ENCODE measurements at regions not wholly inside any gene's neighbourhood (a gene's known extent, or its start where the extent isn't known, plus 50 kb on each side); places are given as distances from the start of the nearest gene placed in this dataset.

DNA sequence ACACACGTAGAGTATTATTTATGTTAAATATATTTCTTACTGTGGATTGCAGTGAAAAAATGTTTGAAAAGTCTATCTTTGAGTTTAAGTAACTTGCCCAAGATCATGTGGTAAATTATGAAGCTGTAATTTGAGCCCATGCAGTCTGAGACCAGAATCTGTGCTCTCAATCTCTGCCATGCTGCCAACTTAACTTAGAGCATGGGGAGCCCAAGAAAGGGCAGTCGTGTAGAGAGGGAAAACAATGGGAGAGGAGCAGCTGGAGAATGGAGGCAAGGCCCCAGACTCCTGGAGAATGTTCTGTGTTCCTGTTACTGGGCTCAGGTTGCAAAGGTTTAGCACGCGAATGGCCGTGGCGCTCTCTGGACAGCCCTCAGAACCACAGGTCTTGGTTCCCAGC is 311.6 kb upstream of the RASGRP1 start:
- Mint-ChIP-seq H3K27me3 (no peaks in the 10 kb centered on the region), H3K4me1 (no peaks in the 10 kb centered on the region), H3K36me3 (no peaks in the 10 kb centered on the region), H3K27ac (no peak overlapping the region), H3K9me3 (peaks cover 0 to 5% of the 10 kb centered on the region in 2 donors), H3K4me3 (no peak overlapping the region)
- DNase-seq (no peak), ATAC-seq (replicated peaks) (no peak)

DNA sequence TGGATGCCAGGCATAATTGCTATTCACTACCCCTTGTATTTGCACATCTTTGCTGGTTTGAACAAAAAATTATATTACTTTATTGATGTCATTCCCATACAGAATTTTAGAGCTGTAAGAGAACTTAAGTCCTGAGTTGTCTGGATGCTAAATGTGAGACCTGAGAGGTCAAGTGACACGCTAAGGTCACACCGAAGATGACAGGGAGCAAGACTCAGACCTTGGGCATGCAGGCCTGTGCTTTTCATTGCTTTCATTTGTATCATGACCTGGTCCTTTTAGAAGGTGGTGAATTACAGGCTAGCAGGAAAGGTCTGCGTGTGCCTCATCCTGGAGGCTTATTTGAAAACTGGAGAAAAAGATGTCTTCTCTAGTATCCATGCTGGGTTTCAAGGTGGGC is 312.0 kb upstream of the RASGRP1 start:
- no peak overlapping the region for H3K27ac Mint-ChIP-seq
- no peaks in the 10 kb centered on the region for H3K27me3 Mint-ChIP-seq
- DNase-seq (no peak), ATAC-seq (replicated peaks) (no peak)
- no peaks in the 10 kb centered on the region for H3K4me1 Mint-ChIP-seq
- no peaks in the 10 kb centered on the region for H3K36me3 Mint-ChIP-seq
- no peak overlapping the region for H3K4me3 Mint-ChIP-seq
- peaks cover 0 to 4% of the 10 kb centered on the region in 2 donors for H3K9me3 Mint-ChIP-seq

DNA sequence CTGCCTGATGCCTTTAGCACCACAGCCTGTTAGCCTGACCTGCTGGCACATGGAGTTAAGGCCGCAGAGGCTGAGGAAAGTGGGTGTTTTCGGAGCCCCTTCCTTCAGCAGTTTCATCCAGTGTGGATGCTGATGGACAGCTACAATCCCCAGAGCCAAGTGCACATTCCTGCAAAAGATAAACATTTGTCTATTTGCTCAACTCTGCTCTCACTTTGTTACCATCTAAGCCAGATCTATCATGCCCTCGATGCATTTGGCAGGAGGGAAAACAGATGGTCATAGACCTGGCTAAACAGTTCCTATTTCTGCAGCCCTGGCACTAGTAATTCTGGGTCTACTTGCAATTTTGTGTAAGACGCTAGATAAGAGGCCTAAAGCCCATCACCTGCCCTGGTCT is 312.9 kb upstream of the RASGRP1 start:
- ATAC-seq (replicated peaks) (no peak), DNase-seq (no peak)
- H3K9me3 Mint-ChIP-seq = no peaks in the 10 kb centered on the region
- no peaks in the 10 kb centered on the region for H3K27me3 Mint-ChIP-seq
- H3K27ac Mint-ChIP-seq = no peak overlapping the region
- no peaks in the 10 kb centered on the region for H3K4me1 Mint-ChIP-seq
- no peaks in the 10 kb centered on the region for H3K36me3 Mint-ChIP-seq
- H3K4me3 Mint-ChIP-seq = no peak overlapping the region

DNA sequence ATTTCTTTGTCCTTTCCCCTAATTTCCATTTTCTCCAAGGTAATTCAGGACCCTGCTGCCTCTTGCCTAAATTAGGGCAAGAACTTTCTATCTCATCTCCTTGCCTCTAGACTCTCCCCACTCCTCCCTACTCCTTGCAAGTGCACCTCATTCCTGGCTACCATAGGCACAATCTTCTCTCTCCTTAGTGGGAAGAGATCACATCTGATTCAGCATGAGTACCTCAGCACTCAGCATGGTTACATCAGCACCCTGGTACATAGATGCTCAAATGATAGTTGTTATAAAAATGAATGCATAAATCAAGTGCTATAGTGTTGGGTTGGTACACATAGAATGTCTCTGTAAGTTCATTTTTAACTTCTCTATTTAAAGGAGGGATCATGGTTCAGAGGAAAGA is 313.4 kb upstream of the RASGRP1 start:
- H3K9me3 Mint-ChIP-seq = no peaks in the 10 kb centered on the region
- H3K4me1 Mint-ChIP-seq = no peaks in the 10 kb centered on the region
- no peak overlapping the region for H3K4me3 Mint-ChIP-seq
- no peak overlapping the region for H3K27ac Mint-ChIP-seq
- no peaks in the 10 kb centered on the region for H3K36me3 Mint-ChIP-seq
- H3K27me3 Mint-ChIP-seq = no peaks in the 10 kb centered on the region
- DNase-seq = no peak
- ATAC-seq (replicated peaks) = no peak

DNA sequence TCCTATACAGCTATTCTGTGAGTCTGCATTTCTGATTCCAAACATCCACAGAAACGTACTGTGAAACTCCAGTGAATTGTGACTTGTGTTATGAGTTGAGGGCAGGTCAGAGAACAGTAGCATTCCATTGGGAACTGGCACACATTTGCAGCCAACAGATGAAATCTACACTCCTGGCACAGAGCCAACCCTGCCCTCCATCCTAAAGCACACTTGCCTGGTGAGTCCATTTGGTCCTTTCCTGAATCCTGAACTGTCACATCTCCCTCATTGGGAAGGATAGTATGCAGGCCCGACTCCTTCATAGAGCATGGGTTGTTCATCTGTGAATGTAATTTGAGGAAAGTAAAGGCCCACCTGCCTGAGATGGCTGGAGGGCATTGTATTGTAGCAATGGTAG is 314.3 kb upstream of the RASGRP1 start:
- Mint-ChIP-seq H3K9me3 (no peaks in the 10 kb centered on the region), H3K27ac (no peak overlapping the region), H3K36me3 (no peaks in the 10 kb centered on the region), H3K27me3 (no peaks in the 10 kb centered on the region), H3K4me1 (no peaks in the 10 kb centered on the region), H3K4me3 (no peak overlapping the region)
- DNase-seq (no peak), ATAC-seq (replicated peaks) (no peak)

DNA sequence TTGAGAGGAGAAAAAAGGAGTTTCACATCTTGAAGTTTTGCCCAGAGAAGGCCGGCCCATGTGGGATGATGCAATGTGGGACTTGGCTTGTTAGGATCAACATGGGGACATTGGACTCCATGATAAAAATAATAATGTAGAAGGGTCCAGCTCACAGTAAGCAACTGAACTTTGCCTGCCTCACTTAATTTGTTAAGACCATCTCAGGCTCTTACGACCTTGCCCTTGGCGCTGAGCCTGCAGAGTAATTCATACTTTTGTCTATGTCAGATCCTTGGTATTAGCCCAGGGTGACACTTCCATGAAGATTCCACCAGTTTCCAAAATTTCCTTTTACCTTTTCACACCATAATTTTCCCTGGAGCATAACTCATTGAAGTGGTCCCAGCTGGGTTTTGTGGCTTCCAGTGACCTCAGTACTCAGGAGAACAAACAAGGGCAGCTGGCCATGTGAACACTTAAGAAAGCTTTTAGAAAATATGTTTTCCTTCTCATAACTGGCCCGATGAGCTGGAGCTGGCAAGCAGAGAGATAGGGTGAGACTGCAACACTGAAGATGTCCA is 315.4 kb upstream of the RASGRP1 start:
- H3K27me3 Mint-ChIP-seq = peaks cover 0 to 4% of the 10 kb centered on the region in 2 donors
- H3K4me1 Mint-ChIP-seq = no peaks in the 10 kb centered on the region
- H3K27ac Mint-ChIP-seq = no peak overlapping the region
- ATAC-seq (replicated peaks) (no peak), DNase-seq (no peak)
- no peaks in the 10 kb centered on the region for H3K36me3 Mint-ChIP-seq
- H3K4me3 Mint-ChIP-seq = no peak overlapping the region
- no peaks in the 10 kb centered on the region for H3K9me3 Mint-ChIP-seq

DNA sequence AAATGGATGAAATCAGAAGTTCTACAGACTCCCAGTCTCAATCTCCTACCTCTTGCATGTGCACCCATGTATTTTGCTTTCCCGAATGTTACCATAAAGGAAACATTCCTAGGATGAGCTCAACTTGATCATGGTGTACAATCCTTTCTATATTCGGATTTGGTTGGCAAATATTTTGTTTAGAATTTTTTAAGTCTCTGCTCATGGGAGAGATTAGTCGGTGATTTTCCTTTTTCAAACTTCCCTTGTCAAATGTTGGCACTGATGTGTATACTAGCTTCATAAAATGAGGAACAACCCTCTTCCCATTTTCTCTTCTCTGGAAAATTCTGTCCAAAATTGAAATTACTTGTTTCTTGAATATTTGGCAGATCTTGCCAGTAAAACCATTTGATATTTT is 317.6 kb upstream of the RASGRP1 start:
- no peak for DNase-seq
- no peaks in the 10 kb centered on the region for H3K9me3 Mint-ChIP-seq
- no peak for ATAC-seq (replicated peaks)
- H3K36me3 Mint-ChIP-seq = no peaks in the 10 kb centered on the region
- no peak overlapping the region for H3K27ac Mint-ChIP-seq
- H3K4me3 Mint-ChIP-seq = no peak overlapping the region
- H3K4me1 Mint-ChIP-seq = no peaks in the 10 kb centered on the region
- peaks cover 0 to 4% of the 10 kb centered on the region in 2 donors for H3K27me3 Mint-ChIP-seq

DNA sequence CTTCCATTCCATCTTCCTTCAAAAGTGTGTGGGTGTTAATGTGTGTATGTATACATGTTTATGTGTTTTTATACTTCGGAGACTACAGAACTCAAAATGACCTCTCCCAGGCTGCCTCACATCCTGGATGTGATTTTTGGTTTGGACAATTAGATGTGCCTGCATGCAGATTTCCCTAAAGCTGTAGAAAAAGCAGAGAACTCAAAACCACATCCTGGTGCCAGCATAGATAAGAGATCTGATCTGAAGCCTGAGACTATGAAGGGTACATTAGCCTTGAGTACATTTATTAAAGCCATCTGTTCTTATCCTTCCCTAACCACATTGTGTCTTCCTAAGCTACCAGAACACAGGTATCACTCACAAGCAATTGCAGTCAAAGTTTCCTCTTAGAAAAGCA is 319.4 kb upstream of the RASGRP1 start:
- no peak for ATAC-seq (replicated peaks)
- H3K27ac Mint-ChIP-seq = no peak overlapping the region
- peaks cover 0 to 4% of the 10 kb centered on the region in 2 donors for H3K27me3 Mint-ChIP-seq
- DNase-seq = no peak
- no peak overlapping the region for H3K4me3 Mint-ChIP-seq
- no peaks in the 10 kb centered on the region for H3K36me3 Mint-ChIP-seq
- no peaks in the 10 kb centered on the region for H3K9me3 Mint-ChIP-seq
- no peaks in the 10 kb centered on the region for H3K4me1 Mint-ChIP-seq

DNA sequence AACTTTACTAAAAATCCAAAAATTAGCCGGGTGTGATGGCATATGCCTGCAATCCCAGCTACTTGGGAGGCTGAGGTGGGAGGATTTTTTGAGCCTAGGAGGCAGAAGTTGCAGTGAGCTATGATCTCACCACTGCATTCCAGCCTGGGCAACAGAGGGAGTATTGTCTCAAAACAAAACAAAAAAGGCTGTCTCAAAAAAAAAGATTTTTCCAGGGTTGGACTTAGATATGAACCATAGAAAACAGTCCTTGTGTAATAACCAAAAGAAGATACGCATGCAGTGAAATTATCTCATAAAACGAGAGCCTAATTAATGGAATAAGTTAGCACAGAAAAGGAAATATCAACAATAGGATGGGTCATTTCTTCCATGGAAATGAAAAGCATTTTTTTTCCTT is 320.4 kb upstream of the RASGRP1 start:
- H3K4me3 Mint-ChIP-seq = no peak overlapping the region
- H3K9me3 Mint-ChIP-seq = no peaks in the 10 kb centered on the region
- H3K36me3 Mint-ChIP-seq = no peaks in the 10 kb centered on the region
- DNase-seq = no peak
- peaks cover 0 to 4% of the 10 kb centered on the region in 2 donors for H3K27me3 Mint-ChIP-seq
- H3K4me1 Mint-ChIP-seq = no peaks in the 10 kb centered on the region
- H3K27ac Mint-ChIP-seq = no peak overlapping the region
- no peak for ATAC-seq (replicated peaks)

DNA sequence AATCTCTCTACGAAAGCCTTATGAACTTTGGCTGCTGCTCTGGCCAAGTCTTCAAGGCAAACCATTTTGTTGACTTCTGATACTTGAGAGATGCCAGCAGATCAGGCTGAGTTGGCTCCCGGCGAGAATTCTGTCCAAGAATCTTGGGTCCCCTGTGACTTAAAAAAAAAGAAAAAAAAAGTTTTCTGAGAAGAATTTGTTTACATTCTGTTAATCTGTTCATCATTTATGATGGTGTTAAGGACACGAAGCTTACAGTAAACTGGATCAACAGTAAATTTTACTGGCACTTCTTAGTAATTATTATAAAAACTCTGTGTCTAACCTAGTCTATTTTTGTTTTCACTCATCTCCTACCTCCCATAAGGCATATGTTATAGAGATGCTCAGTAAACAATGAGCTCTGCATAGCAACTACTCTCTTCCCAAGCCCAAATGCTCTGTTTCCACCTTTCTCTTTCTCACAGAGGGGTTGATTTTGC is 320.9 kb upstream of the RASGRP1 start:
- H3K4me1 Mint-ChIP-seq = no peaks in the 10 kb centered on the region
- DNase-seq (no peak), ATAC-seq (replicated peaks) (no peak)
- H3K27ac Mint-ChIP-seq = no peak overlapping the region
- H3K4me3 Mint-ChIP-seq = no peak overlapping the region
- H3K9me3 Mint-ChIP-seq = no peaks in the 10 kb centered on the region
- peaks cover under 1 to 4% of the 10 kb centered on the region in 2 donors for H3K27me3 Mint-ChIP-seq
- no peaks in the 10 kb centered on the region for H3K36me3 Mint-ChIP-seq

DNA sequence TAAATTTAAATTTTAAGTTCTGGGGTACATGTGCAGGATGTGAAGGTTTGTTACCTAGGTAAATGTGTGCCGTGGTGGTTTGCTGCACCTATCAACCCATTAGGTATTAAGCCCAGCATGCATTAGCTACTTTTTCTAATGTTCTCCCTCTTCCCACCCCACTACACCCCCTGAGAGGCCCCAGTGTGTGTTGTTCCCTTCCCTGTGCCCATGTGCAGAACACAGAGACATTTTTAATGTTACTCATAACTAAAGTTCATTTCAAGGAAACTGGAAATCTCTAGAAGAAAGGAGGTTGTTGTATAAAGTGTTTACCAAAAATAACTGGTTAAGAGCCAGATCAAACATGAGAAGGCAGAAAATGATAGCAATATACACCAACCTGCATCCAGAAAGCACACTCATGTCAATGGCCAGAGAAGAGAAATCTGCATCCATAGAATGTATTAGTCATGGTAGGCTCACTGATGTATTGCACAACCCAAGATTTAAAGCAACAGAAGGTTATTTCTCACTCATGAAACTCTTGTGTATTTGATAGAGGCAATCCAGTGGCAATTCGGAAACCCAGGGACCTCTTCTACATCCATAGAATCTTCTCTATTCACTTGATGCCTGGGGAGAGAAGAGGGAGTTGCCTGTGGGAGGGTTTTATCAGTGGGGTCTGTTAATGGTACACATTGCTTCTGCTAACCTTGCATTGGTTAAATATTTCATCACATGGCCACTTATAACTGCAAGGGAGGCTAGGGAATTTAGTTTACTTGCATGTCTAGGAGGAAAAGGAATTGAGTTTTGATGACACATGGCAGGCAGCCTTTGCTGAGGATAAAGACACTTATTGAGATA is 321.9 kb upstream of the RASGRP1 start:
- no peak for ATAC-seq (replicated peaks)
- H3K27me3 Mint-ChIP-seq = peaks cover 4 to 7% of the 10 kb centered on the region in 2 donors
- no peak overlapping the region for H3K27ac Mint-ChIP-seq
- no peak overlapping the region for H3K4me3 Mint-ChIP-seq
- no peak for DNase-seq
- no peaks in the 10 kb centered on the region for H3K4me1 Mint-ChIP-seq
- no peaks in the 10 kb centered on the region for H3K36me3 Mint-ChIP-seq
- no peaks in the 10 kb centered on the region for H3K9me3 Mint-ChIP-seq

DNA sequence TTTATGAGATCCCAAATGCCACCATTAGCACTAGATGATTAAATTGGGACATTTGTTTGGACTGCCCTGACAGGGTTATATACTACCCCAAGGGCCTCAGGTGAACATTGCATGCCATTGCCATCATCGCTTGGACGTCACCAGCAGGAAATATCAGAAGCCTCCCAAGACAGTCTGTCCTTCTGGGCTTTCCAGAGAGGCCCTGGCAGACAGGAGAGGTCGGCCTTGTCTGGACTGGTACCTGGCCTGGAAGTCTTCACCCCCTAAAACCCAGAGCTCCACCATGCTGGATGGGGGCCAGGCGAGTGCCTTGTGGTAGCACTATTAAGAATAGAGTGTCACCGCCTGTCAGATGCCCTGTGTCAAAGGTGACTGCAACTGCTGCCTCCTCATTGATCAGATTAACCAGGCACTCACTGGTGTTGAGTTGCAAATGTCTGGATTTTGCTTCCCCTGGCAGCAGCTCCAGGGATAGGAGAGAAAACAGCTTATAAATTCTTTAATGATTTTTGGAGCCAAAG is 324.1 kb upstream of the RASGRP1 start:
- H3K4me1 Mint-ChIP-seq = no peaks in the 10 kb centered on the region
- DNase-seq (no peak), ATAC-seq (replicated peaks) (no peak)
- no peaks in the 10 kb centered on the region for H3K36me3 Mint-ChIP-seq
- H3K9me3 Mint-ChIP-seq = peaks cover 0 to 1% of the 10 kb centered on the region in 2 donors
- H3K27ac Mint-ChIP-seq = no peak overlapping the region
- no peak overlapping the region for H3K4me3 Mint-ChIP-seq
- peaks cover 4 to 7% of the 10 kb centered on the region in 2 donors for H3K27me3 Mint-ChIP-seq

DNA sequence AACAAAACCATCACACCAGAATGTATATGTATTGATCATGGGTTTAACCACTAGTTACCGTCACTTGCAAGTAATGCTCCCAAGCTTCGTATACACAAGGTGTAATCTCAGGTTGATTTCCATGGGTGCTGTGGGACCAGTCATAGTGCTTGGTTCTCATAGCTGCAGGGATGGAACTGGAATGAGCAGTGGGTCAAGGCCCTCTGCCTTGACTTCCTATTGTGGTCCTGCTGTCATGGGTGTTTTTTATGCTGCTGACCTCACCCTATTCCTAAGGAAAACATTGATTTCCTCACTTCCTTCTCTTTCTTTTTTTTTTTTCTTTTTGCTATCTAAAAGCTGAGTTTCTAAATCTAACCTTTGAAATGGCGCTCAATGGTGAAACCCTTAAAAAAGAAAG is 325.6 kb upstream of the RASGRP1 start:
- ATAC-seq (replicated peaks) = no peak
- H3K4me1 Mint-ChIP-seq = no peaks in the 10 kb centered on the region
- H3K27me3 Mint-ChIP-seq = peaks cover 0 to 7% of the 10 kb centered on the region in 2 donors
- H3K4me3 Mint-ChIP-seq = no peak overlapping the region
- peaks cover 0 to 1% of the 10 kb centered on the region in 2 donors for H3K9me3 Mint-ChIP-seq
- H3K36me3 Mint-ChIP-seq = no peaks in the 10 kb centered on the region
- DNase-seq = no peak
- H3K27ac Mint-ChIP-seq = no peak overlapping the region

DNA sequence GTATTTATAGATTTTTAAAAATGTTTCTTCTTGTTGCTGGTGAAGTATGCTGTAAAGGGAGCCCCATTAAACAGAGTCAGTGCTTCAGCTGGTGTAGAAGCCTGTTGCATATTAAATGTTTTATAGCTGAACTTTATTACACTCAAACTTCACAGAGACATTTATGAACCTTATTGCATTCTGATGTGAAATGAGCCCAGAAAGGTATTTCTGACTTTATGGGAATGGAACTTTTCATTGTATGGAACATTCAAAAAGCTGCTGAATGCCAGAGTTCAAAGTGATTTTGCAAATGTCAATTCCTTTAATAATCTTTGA is 329.3 kb upstream of the RASGRP1 start:
- Mint-ChIP-seq H3K4me3 (no peak overlapping the region), H3K36me3 (no peaks in the 10 kb centered on the region), H3K9me3 (peaks cover 0 to 1% of the 10 kb centered on the region in 2 donors), H3K4me1 (no peaks in the 10 kb centered on the region), H3K27me3 (peaks cover 0 to 7% of the 10 kb centered on the region in 2 donors), H3K27ac (no peak overlapping the region)
- DNase-seq (no peak), ATAC-seq (replicated peaks) (no peak)

DNA sequence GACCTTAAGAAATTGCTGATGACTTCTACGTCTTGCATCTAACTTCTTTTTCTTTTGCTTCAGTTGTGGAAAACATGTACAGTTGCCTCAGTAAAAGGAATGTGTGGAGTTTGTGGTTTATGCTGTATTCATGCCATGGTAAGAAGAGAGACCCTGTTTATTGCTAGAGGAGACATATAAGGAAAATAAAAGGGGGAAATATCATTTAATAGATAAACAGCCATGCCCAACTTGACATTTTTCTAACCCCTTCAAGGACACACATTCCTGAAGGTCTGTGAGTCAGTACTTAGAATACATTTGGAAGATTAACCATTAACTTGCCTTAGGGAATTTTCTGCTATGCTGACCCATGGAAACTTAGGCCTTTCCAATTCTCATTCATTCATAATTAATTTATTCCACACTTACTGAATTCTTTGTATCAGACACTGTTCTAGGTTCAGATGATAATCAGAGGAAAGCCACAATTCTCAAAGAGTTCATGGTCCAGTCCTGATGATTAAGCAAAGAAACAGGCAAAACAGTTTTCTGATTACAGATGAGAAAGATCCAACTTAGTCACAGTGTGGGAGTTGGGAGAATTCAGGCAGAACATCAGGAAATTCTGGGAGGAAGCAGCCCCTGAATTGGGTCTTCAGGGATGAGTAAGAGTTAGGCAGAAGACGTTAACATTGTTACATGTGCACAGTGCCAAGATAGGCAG is 329.8 kb upstream of the RASGRP1 start:
- H3K4me3 Mint-ChIP-seq = no peak overlapping the region
- no peaks in the 10 kb centered on the region for H3K36me3 Mint-ChIP-seq
- no peak overlapping the region for H3K27ac Mint-ChIP-seq
- no peak for DNase-seq
- ATAC-seq (replicated peaks) = no peak
- H3K9me3 Mint-ChIP-seq = peaks cover 0 to 1% of the 10 kb centered on the region in 2 donors
- H3K27me3 Mint-ChIP-seq = peaks cover 0 to 7% of the 10 kb centered on the region in 2 donors
- H3K4me1 Mint-ChIP-seq = no peaks in the 10 kb centered on the region

All from stimulated activated naive B cell treated with anti-CD40 and anti-IgM and Interleukin-4, amounts not matched to agents 10 μg/mL and 1 μg/mL and 100 μg/mL, for 72 hours (primary cell).